ENCODE measurements at regions not wholly inside any gene's neighbourhood (a gene's known extent, or its start where the extent isn't known, plus 50 kb on each side); places are given as distances from the start of the nearest gene placed in this dataset.
A peak's percentile ranks its signal among the peaks of the same experiment; 100 is the strongest.

DNA sequence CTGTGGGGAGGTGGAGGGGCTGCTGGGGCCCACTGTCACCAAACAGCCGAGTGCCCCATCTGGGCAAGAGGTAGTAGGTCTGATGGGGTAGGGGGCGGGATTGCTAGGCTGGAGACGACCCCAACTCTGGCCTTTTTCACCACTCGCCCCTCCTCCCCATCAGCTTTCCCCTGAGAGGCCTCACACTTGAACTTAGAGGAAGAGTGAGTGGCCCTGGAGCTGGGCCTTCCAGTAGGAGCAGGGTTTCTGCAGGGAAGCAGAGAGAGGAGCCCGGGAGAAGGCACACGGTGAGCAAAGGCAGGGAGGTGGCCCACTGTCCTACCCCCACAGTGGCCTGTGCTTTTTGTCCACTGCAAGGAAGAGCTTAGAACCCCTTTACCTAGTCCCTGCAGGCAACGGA lies 111.9 kb upstream of the WNT4 start:
- Mint-ChIP-seq H3K36me3 (ENCODE audit: low read depth) (no peaks in the 10 kb centered on the region), H3K27me3 (ENCODE audit: low read depth, poor library complexity) (peaks cover 50% of the 10 kb centered on the region), H3K4me3 (no peak overlapping the region), H3K27ac (no peak overlapping the region), H3K9me3 (no peaks in the 10 kb centered on the region), H3K4me1 (peaks cover 77% of the 10 kb centered on the region)
- DNase-seq = no peak
- TF ChIP-seq, protein P1, sequence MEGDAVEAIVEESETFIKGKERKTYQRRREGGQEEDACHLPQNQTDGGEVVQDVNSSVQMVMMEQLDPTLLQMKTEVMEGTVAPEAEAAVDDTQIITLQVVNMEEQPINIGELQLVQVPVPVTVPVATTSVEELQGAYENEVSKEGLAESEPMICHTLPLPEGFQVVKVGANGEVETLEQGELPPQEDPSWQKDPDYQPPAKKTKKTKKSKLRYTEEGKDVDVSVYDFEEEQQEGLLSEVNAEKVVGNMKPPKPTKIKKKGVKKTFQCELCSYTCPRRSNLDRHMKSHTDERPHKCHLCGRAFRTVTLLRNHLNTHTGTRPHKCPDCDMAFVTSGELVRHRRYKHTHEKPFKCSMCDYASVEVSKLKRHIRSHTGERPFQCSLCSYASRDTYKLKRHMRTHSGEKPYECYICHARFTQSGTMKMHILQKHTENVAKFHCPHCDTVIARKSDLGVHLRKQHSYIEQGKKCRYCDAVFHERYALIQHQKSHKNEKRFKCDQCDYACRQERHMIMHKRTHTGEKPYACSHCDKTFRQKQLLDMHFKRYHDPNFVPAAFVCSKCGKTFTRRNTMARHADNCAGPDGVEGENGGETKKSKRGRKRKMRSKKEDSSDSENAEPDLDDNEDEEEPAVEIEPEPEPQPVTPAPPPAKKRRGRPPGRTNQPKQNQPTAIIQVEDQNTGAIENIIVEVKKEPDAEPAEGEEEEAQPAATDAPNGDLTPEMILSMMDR (IDR thresholded peaks at IDR 0.05) = no peak

DNA sequence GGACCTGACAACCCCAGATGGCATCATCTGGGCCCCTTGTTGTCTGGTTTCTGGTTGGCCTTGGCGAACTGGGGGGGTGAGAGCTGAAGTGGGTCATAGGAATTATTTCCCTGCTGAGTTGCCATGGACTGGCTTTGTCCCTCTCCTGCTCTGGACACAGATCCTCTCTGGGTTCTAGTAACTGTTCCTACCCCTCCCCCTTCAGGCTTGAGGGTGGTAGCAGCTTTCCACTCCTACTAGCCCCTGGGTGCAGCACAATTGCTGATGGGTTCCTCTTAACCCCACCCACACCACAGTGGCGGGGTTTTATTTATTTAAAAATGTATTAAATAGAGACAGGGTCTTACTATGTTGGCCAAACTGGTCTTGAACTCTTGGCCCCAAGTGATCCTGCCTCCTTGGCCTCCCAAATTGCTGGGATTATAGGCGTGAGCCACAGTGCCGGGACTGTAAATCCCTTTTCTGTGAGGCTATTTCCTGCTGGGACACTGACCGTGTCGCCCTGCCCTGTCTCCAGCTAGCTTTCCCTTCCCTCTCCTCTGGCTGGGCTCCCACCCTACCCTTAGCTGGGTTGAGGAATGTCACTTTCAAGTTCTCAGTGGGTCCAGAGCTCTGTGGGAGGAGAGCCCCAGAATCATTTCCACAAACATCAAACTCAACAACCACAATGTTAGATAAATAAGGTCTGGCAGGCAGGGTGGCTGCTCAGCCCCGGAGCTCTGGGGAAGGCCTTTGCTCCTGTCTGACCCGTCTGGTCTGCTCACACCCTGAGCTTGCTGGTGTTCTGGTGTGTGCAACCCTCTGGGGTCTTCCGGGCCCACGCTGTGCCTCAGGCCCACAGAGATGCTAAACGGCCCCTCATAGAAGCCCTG lies 112.7 kb upstream of the WNT4 start:
- TF ChIP-seq, protein P1 (IDR thresholded peaks at IDR 0.05) = no peak
- no peaks in the 10 kb centered on the region for H3K36me3 Mint-ChIP-seq (ENCODE audit: low read depth)
- peak overlapping the region; percentile 42 for H3K4me3 Mint-ChIP-seq
- H3K4me1 Mint-ChIP-seq = peaks cover 79% of the 10 kb centered on the region
- no peak overlapping the region for H3K27ac Mint-ChIP-seq
- DNase-seq = no peak
- no peaks in the 10 kb centered on the region for H3K9me3 Mint-ChIP-seq
- peaks cover 45% of the 10 kb centered on the region for H3K27me3 Mint-ChIP-seq (ENCODE audit: low read depth, poor library complexity)

DNA sequence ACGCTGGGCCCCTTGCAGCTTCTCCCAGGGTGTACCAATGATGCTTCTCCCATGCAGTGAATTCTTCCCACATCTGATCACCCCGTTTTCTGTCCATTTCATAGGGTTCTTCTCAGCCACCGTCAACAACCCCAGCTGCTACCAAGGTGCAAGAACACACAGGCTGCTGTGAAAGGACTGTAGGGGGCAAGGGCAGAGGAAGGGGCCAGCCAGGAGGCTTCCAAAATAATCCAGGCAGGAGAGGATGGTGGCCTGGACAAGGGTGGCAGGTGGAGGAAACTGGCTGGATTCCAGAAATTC lies 113.3 kb upstream of the WNT4 start:
- Mint-ChIP-seq H3K27ac (no peak overlapping the region), H3K27me3 (ENCODE audit: low read depth, poor library complexity) (peaks cover 43% of the 10 kb centered on the region), H3K9me3 (no peaks in the 10 kb centered on the region), H3K4me3 (peak overlapping the region; percentile 42), H3K36me3 (ENCODE audit: low read depth) (no peaks in the 10 kb centered on the region), H3K4me1 (peaks cover 84% of the 10 kb centered on the region)
- no peak for DNase-seq
- TF ChIP-seq, protein P1 (IDR thresholded peaks at IDR 0.05) = no peak

DNA sequence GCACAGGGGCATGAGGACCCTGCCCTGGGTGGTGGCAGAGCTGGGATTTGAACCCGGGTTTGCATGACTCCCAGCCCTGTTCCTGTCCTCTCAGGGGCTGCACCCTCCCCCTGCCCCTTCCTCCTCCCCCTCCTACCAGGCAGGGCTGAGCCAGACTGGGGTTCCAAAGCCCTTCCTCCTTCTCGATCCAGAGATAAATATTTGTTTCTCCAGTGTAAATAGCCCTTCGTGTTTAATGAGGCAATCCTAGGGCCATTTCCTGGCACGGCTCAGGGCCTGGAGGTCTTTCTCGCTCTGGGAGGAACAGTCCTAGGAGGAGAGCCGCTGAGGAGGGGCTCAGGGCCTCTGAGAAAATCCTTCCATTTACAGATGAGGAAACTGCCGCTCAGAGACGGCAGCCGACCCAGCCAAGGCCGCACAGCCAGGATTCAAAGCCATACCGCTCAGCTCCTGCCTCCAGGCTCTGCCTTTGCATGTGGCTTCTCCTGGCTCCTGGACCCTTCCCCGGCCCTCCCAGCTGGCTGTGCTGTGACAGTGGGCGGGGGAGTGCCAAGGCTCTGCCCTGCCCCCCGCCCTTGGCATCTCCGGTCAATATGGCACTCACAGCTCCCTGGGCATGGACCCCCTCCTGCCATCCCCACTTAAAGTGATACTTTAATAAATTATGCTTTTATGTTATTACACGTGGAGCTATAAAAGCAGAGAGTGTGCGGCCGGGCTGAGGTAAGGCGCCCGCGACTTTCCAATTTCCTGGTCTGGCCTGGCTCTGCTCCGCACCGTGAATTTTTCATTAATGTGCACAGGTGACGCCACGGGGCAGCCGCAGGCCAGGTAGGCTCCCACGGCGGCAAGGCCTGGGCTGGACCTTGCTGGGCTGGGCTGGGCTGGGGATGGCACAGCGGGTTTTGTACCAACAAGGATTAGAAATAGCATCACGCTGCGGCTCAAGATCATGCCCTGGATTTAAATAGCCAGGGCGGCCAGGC lies 114.7 kb upstream of the WNT4 start:
- DNase-seq = no peak
- H3K27ac Mint-ChIP-seq = no peak overlapping the region
- H3K27me3 Mint-ChIP-seq (ENCODE audit: low read depth, poor library complexity) = peaks cover 35% of the 10 kb centered on the region
- H3K4me1 Mint-ChIP-seq = peaks cover 86% of the 10 kb centered on the region
- TF ChIP-seq, protein P1 (IDR thresholded peaks at IDR 0.05) = no peak
- H3K4me3 Mint-ChIP-seq = no peak overlapping the region
- H3K36me3 Mint-ChIP-seq (ENCODE audit: low read depth) = no peaks in the 10 kb centered on the region
- H3K9me3 Mint-ChIP-seq = no peaks in the 10 kb centered on the region

DNA sequence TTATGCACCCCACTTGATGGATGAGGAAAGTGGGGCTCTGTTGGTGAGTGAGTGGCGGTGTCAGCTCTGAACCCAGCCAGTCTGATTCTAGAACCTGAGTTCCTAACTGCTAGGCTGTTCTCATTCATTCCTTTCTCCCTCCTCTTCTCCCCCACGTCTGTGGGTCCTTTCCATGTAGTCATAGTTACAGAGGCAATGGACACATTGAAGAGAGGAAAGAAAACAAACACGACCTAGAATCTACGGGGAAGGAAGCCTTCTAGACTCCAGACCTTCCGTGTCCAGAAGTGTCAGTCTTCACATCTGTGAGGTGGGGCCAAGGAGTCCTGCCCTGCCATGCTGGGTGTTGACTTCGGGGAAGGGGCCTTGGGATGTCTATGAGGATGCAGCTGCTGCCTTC lies 115.8 kb upstream of the WNT4 start:
- TF ChIP-seq, protein P1 (IDR thresholded peaks at IDR 0.05) = no peak
- Mint-ChIP-seq H3K9me3 (no peaks in the 10 kb centered on the region), H3K4me1 (peaks cover 82% of the 10 kb centered on the region), H3K4me3 (no peak overlapping the region), H3K27me3 (ENCODE audit: low read depth, poor library complexity) (peaks cover 24% of the 10 kb centered on the region), H3K36me3 (ENCODE audit: low read depth) (no peaks in the 10 kb centered on the region), H3K27ac (no peak overlapping the region)
- no peak for DNase-seq

Measured in nephron progenitor cell (in vitro differentiated cells).